HG02610 (cell line): ENCODE measurements at regions not wholly inside any gene's neighbourhood (a gene's known extent, or its start where the extent isn't known, plus 50 kb on each side); places are given as distances from the start of the nearest gene placed in this dataset.

Experiments used
- ATAC-seq: cut with Tn5 transposase; IDR thresholded peaks from one replicate; pipeline ENCODE4 v1.9.1; 2021; ENCODE audit warnings: mild to moderate bottlenecking, moderate library complexity; ENCODE audit not compliant: unreplicated experiment

- ATAC-seq, result no peak
These were observed 49.9 kb upstream of the MAFB start for GRCh38 chr20:40738976-40739375.

DNA sequence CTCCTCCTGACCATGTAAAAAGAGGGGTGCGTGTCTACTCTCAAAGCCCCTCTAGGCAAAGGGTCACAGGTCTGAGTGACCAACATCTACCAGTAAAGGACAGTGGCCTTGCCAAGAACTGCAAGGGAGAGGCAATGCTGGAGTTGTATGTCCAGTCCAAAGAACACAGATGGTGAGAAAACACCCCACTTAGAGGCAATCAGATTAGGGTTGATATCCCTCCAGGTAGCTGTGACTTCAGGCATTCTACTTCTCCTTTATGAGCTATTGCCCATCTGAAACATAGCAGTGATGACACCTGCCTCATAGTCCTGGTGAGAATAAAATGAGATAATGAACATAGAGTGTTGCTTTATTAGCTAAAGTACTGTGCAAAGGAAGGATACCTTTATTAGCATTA is 50.8 kb upstream of the MAFB start:
- ATAC-seq, result no peak

DNA sequence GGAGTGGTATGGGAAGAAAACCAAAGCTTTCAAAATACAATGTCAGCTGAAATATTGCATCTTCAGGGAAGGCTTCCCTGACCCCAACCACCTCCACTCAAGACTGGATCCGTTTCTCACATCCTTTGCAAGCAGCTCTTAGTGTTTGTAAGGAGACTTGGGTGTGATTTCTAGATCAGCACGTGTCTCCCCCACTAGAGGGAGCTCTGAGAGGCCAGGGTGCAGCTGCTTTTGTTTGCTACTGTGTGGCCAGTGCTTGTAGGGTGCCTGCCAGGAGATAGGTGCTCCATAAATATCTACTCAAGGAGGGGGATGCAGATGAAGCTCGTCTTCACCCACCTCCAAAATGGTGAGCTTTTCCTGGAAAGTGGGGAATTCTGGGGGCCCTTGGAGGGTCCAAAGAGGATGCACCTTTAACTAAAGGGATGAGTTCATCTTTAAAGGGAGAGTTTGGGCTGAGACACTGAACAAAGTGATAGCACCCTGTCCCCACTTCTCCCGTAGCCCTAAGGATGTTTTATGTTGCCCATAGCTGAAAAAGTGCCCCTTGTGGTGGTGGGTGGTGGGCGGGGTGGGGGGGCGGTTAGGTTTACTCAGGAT is 52.6 kb upstream of the MAFB start:
- no peak for ATAC-seq

GRCh38 chr20:40743141-40743775 is 54.2 kb upstream of the MAFB start:
- no peak for ATAC-seq

DNA sequence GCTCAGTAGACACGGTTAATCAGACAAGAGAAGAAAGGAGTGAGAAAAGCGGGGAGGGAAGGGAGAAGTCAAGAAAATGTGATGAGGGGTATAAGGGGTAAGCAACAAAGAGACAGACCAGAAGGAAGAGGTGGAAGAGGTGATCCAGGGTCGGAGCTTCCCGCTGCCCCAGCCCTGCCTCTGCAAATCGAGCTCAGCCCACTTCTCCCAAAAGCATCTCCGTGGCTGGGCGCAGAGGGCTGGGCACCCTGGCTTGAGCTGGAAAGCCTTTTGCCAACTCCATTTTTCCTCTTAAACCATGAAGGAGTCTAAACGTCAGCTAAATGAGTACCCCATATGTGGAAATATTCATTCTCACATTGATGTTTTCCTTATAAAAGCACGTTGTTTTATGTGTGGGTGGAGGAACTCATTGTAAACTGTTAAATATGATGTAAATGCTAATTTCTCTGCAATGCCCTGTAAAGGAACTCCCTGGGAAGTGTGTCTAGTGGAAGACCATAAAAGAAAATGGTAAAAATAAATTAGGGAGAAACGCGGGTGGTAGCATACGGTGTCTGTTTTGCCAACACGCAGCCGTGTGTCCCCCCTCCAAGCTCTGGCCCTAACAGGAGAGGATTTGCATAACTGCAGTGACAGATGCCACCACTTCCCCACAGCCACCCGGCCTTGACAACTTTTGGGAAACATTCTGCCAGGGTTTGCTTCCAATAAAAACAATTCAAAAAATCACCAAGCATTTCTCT is 55.2 kb upstream of the MAFB start:
- no peak for ATAC-seq

DNA sequence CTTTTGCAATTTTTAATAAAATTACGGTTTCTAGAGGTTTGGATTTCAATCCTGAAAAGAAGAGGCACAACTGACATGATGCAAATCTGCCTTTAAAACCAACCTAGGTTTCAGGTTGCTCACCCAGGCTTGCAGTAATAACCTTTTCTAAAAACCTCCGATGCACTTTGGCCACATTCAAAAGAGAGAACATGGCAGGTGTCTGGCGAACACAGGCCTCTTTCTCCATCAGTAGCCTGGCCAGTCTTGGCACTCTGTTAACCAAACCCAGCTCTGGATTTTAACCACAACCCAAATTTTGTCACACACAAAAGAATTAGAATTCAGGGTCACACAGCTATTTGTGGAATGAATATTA is 55.8 kb upstream of the MAFB start:
- ATAC-seq, result no peak

DNA sequence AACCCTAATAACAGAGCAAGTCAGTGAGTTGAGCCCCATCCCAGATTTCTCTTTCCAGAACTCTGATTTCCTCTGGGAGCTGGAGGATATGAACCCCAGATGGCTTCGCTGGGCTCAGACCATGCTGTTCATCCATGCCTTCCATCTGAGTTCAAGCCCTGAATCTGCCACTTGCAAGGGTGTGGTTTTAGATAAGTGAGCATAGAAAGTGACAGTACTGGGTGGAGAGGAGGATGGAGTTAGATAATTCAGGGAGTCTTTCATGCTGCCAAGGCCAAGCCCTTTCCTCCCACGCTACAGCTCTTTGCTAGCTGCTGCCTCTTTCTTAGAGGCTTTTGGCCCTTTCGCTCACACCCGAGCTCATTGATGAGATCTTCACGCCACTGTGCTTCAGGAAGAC is 57.2 kb upstream of the MAFB start:
- no peak for ATAC-seq

DNA sequence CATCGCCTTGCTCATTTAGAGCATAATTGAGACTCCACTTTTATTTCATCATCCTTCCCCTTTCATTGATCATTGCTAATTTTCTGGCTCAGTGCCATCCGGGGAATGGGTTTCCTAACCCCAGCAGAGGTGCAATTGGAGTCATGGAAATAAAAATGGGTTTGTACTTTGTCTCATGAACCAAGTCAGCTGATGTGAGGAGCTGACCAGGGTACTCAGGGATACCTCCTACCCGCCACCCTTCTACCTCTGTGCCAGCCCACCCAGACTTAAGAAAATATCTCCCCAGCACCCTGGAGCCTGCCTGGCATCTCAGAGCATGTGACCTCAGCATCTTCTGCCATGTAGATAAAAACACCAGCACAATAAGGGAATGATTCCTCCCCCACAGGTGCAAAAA is 59.1 kb upstream of the MAFB start:
- ATAC-seq, result no peak

GRCh38 chr20:40749985-40750506 is 61.0 kb upstream of the MAFB start:
- ATAC-seq, result no peak

- ATAC-seq, result no peak
These were observed 61.6 kb upstream of the MAFB start for GRCh38 chr20:40750541-40751035.

DNA sequence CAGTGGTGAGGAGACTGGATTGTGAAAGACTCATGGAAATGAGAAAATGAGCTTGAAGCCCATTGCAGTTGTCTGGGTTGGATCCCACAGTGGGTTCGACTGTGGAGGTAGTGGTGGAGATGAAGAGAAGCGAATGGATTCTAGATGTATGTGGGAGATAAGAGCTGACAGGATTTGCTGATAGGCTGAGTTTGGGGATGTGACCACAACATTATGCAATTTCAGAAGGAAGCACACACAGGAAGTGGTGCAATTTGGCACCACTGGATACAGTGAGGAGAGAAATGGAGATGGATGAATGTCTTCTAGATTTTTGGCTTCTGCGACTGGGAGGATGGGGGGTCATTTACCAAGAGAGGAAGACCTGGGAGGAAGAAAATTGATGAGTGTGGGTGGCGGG is 64.4 kb upstream of the MAFB start:
- no peak for ATAC-seq

GRCh38 chr20:40754339-40754943 is 65.4 kb upstream of the MAFB start:
- no peak for ATAC-seq

- no peak for ATAC-seq
These were observed 68.1 kb upstream of the MAFB start for GRCh38 chr20:40757087-40757486.

GRCh38 chr20:40758790-40759189 is 69.8 kb upstream of the MAFB start:
- no peak for ATAC-seq

- no peak for ATAC-seq
These were observed 71.4 kb upstream of the MAFB start for GRCh38 chr20:40760399-40760798.

DNA sequence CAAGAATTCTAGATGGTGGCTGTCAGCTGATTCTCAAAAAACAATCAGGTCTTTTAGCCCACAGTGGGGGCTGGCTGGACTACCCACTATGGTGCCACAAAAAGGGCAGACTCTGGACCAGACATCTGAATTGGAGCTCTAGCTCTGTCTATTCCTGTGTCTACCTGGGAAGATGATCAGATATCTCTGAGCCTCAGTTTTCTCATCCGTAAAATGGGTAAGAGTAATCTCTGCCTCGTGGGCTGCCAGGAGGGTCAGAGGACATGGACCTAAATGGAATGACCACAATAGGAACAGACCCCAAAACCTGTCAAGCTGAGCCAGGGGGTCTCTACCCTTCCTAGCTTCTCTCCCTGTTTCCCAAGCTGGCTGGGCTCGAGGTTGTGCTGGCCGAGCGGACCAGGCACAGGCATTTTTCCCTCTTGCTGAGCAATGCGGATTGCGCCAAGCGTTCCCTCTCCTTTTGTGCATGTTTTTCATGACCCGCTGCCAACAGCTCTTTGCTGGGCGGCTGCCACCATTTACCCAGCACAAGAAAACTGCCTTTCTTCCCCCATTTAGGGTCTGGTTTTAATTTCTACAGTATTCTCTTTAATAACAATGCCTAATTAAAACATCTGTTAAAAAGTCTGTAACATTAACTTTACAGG is 74.7 kb upstream of the MAFB start:
- no peak for ATAC-seq

DNA sequence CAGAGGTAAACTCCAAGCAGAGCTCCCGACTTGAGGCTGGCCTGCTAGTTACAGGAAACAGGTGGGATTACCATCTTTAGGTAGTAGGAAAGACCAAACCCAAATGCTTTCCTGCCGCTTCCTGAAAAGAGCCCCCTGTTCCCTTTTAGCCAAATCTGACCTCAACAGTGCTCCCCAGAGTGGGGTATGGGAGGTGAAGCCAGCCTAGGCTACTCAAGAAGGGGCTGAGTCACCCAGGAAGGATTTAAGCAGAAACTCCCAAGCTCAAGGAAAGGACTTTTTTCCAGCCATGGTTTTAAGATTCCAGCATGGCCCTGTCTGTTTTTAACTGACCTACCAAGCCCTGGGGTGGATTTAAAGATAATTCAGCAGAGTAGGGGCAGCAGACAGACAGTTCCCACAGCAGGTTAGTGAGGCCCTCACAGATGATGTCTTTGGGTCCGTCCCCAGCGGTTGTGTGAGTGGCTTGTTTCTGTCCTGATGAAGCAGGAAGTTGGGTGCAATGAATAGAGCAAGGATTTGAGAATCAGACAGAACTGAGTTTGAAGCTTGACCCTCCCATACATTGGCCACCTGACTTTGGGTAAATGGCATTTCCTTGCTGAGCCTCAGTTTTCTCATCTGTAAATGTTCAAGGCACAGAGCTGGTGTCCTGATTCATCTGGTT is 76.9 kb upstream of the MAFB start:
- ATAC-seq, result no peak

DNA sequence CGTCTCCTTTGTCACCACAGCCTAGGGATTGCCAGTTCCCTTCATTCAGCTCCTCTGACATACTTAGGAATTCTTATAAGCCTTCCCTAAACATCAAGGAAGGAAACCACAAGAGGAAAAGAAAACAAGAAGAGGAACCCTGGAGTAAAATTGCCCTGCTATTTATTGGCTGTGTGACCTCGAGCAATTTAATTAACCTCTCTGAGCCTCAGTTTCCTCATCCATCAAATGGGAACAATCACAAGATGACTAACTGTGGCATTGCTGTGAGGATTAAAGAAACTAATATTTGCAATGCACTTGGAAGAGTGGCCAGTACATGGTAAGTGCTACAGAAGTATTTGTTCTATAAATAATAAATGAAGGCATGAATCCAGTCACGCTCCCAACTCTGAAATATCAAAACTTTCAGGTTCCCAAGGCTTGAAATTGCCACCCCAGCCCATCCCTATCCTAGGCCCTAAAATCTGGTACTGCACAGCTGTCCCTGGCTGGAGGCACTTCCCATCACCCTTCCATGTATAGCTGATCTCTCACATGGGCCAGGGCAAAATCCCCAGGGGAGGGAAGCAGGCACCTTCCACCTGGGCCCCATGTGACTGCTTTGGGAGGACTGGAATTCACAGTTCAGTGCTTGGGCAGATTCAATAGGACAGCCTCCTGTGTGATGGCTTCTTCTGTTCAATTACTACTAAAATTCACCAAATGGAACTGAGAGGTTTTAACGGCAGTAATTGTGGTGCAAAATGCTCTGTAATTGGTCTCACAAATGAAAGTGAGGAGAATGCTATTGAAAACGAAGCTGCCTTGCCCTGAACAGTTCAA is 78.0 kb upstream of the MAFB start:
- ATAC-seq, result no peak

DNA sequence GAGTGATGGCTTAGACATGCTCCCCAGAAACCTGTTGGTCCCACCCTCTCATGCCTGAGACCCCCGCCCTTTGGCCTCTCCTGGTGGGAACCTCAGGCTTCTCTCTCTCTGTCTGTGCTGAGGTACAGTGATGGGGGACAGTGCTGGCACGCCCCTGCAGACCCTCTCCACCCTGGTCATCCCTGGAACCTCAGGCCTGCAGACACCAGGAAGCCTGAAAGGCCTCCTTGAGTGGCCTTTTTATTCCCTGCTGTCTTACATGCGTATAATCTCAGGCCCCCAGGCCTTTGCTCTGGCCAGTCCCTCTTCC is 78.5 kb upstream of the MAFB start:
- ATAC-seq, result no peak

- ATAC-seq, result no peak
These were observed 79.1 kb upstream of the MAFB start for GRCh38 chr20:40768105-40768504.
